RWPE2 (cell line): ENCODE measurements at regions not wholly inside any gene's neighbourhood (a gene's known extent, or its start where the extent isn't known, plus 50 kb on each side); places are given as distances from the start of the nearest gene placed in this dataset.

Source experiments
- ATAC-seq: fragments of 200-7000 bp; cut with Tn5 transposase; 3 replicates; pipeline ENCODE4 v1.9.1; 2021; ENCODE audit warnings: low read depth
- DNase-seq: peaks from one replicate; pipeline ENCODE4 v3.0.0-alpha.2; 2020; ENCODE audit warnings: low spot score
- H3K27ac ChIP-seq: fragments of 450-650 bp; 2 replicates; pipeline ENCODE4 v1.5.1; 2017; ENCODE audit warnings: mild to moderate bottlenecking; ENCODE audit not compliant: poor library complexity, severe bottlenecking
- H3K27me3 ChIP-seq: fragments of 250-450 bp; sonication (Bioruptor Pico); 2 replicates; pipeline ENCODE4 v1.5.1; 2021; ENCODE audit warnings: mild to moderate bottlenecking, moderate library complexity; ENCODE audit not compliant: insufficient read depth, poor library complexity, severe bottlenecking
- H3K36me3 ChIP-seq: fragments of 250-450 bp; sonication (Bioruptor Pico); 2 replicates; pipeline ENCODE4 v1.5.1; 2020; ENCODE audit warnings: low read depth, mild to moderate bottlenecking, moderate library complexity
- H3K4me1 ChIP-seq: fragments of 250-450 bp; sonication (Bioruptor Pico); 2 replicates; pipeline ENCODE4 v1.5.1; 2021; ENCODE audit warnings: mild to moderate bottlenecking, moderate library complexity; ENCODE audit not compliant: insufficient read depth, poor library complexity, severe bottlenecking
- H3K4me3 ChIP-seq: fragments of 250-450 bp; sonication (Bioruptor Pico); 2 replicates; pipeline ENCODE4 v1.5.1; 2021; ENCODE audit warnings: mild to moderate bottlenecking, moderate library complexity; ENCODE audit not compliant: severe bottlenecking
- H3K9me3 ChIP-seq: fragments of 250-450 bp; sonication (Bioruptor Pico); 2 replicates; pipeline ENCODE4 v1.5.1; 2021; ENCODE audit warnings: mild to moderate bottlenecking, moderate library complexity; ENCODE audit not compliant: severe bottlenecking
- CTCF ChIP-seq: fragments of 450-650 bp; IDR thresholded peaks from one replicate; pipeline ENCODE4 v1.5.1; 2017; ENCODE audit warnings: mild to moderate bottlenecking, moderate library complexity; ENCODE audit not compliant: poor library complexity, severe bottlenecking

- TF ChIP-seq CTCF = no peak
- Histone ChIP-seq H3K4me3 (no peak overlapping the region), H3K36me3 (no peaks in the 10 kb centered on the region), H3K9me3 (no peaks in the 10 kb centered on the region), H3K27ac (no peak overlapping the region), H3K27me3 (no peaks in the 10 kb centered on the region), H3K4me1 (no peaks in the 10 kb centered on the region)
- no peak for DNase-seq
- ATAC-seq = no peak
Observed at GRCh38 chr16:50988441-50988840, 162.6 kb downstream of the SALL1 start.

DNA sequence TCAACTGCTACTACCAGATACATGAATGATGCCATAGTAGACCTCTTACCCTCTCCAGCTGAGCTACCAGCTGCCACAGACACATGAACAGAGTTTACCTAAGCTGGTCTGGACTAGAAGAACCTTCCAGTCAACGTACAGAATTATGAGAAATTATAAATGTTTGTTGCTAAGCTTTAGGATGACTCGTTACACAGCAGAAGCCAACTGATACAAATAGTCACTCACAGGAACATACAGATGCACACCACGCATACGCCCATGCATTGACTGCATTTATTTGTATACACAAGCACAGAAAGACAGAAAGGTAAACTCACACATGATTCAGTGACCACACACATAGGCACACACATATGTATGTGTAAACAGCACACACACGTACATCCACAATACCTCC, 164.6 kb downstream of the SALL1 start:
- DNase-seq = no peak
- no peak overlapping the region for H3K27ac ChIP-seq
- TF ChIP-seq CTCF = no peak
- H3K36me3 ChIP-seq = no peaks in the 10 kb centered on the region
- H3K4me1 ChIP-seq = no peaks in the 10 kb centered on the region
- H3K9me3 ChIP-seq = no peaks in the 10 kb centered on the region
- no peak overlapping the region for H3K4me3 ChIP-seq
- no peaks in the 10 kb centered on the region for H3K27me3 ChIP-seq
- no peak for ATAC-seq

DNA sequence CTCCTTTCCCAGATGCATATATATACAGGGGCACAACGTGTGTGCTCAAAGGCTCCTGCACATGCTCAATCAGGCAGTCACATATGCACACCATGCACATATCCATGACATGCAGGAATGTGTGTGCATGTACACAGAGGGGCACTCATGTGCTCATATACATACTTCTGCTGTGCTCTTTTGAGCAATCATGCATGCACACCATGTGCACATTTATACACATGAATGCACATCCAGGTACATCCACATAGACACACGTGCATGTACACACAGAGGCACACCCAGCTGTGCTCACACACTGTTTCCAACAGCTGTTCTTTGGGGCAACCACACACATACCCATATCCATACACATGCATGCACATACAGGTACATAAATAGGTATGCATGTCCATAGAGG, 165.3 kb downstream of the SALL1 start:
- Histone ChIP-seq H3K27me3 (no peaks in the 10 kb centered on the region), H3K27ac (no peak overlapping the region), H3K36me3 (no peaks in the 10 kb centered on the region), H3K4me3 (no peak overlapping the region), H3K9me3 (no peaks in the 10 kb centered on the region), H3K4me1 (no peaks in the 10 kb centered on the region)
- no peak for TF ChIP-seq CTCF
- DNase-seq (no peak), ATAC-seq (no peak)

DNA sequence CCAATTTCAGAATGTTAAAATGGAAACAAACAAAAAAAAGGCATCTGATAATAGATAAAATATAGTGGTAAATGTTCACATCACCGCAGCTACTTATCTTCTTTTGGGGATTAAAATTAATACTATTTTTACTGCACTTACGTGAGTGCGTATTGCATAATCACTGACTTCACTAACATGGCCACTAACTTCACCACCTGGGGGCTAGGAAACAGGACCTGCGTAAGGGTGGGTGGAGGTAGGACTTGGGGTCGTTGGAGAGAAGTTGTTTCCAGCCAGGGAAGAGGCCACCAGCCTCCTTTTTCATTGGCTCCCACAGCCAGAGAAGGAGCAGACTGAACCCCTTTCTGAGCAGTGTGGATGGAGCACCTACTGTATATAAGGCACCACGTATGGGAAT, 166.4 kb downstream of the SALL1 start:
- H3K9me3 ChIP-seq = no peaks in the 10 kb centered on the region
- DNase-seq (no peak), ATAC-seq (no peak)
- H3K4me3 ChIP-seq = no peak overlapping the region
- no peaks in the 10 kb centered on the region for H3K4me1 ChIP-seq
- H3K27me3 ChIP-seq = no peaks in the 10 kb centered on the region
- TF ChIP-seq CTCF = no peak
- no peaks in the 10 kb centered on the region for H3K36me3 ChIP-seq
- no peak overlapping the region for H3K27ac ChIP-seq

DNA sequence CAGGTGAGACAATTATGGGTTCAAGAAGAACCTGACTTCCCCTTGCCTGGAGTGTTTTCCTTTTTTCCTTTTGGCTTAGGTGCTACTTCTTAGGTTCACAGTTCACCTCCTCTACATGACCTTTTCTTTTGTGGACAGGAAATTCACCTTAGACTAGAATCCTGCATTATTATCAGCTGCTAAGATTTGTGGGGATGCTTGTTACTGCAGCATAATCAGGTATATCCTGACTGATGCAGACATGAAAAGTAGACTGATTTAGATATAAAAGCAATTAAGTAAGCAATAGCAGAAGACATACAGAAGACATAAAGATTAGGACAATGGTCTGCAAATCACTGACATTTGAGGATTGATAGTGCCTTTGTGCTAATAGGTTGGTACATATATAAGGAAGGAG, 168.3 kb downstream of the SALL1 start:
- Histone ChIP-seq H3K4me3 (no peak overlapping the region), H3K4me1 (no peaks in the 10 kb centered on the region), H3K27me3 (no peaks in the 10 kb centered on the region), H3K27ac (no peak overlapping the region), H3K36me3 (no peaks in the 10 kb centered on the region), H3K9me3 (no peaks in the 10 kb centered on the region)
- DNase-seq (no peak), ATAC-seq (no peak)
- TF ChIP-seq CTCF = no peak
